ENCODE measurements at regions not wholly inside any gene's neighbourhood (a gene's known extent, or its start where the extent isn't known, plus 50 kb on each side); places are given as distances from the start of the nearest gene placed in this dataset.
"Not testable (repeated sequence)": the region's sequence is repeated elsewhere in the genome, so short reads cannot be mapped to it uniquely, and the experiment has no call there.

GRCh38 chr7:145805496-145805895 is 311.1 kb upstream of the CNTNAP2 start:
- DNase-seq (ENCODE audit: low read depth in 2 of 3, low spot score in 1 of 3), result not testable (repeated sequence)

DNA sequence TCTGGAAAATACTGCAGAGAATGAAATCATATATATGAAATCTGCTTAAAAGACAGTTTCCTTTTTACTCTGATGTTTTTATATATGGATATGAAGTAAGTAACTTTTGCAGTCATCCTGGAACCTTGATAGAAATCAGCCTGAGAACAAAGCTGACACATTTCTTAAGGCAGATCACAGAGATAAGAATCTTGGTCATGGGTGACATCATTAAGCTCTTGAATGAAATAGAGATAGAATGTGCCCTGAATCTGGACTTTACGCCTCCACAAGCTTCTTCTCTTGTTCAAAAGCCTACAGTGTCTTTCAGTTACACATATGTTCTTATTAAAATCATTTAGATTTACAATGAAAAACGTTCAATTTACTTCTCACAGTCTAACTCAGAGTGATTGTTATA is 319.1 kb upstream of the CNTNAP2 start:
- DNase-seq (ENCODE audit: low read depth in 2 of 3, low spot score in 1 of 3), result no peak

GRCh38 chr7:145795132-145795531 is 321.5 kb upstream of the CNTNAP2 start:
- DNase-seq (ENCODE audit: low read depth in 2 of 3, low spot score in 1 of 3), result no peak

GRCh38 chr7:145784809-145785780 is 331.5 kb upstream of the CNTNAP2 start:
- no peak for DNase-seq (ENCODE audit: low read depth in 2 of 3, low spot score in 1 of 3)

DNA sequence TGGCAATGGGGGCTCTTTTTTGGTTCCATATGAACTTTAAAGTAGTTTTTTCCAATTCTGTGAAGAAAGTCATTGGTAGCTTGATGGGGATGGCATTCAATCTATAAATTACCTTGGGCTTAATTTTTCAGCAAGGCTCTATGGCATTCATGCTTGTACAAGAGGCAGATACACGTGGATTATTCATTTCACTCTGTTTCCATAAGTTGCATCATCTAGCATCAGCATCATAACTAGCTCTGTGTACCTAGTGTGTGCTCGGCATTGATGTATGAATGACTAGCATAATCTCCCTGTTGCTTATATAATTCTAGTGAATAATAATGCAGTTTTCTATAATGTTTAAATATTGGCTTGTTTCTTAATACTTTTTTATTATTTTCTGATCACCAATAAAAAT is 335.2 kb upstream of the CNTNAP2 start:
- DNase-seq (ENCODE audit: low read depth in 2 of 3, low spot score in 1 of 3), result not testable (repeated sequence)

- no peak for DNase-seq (ENCODE audit: low read depth in 2 of 3, low spot score in 1 of 3)
Observed at GRCh38 chr7:145779140-145779539, 337.5 kb upstream of the CNTNAP2 start.

DNA sequence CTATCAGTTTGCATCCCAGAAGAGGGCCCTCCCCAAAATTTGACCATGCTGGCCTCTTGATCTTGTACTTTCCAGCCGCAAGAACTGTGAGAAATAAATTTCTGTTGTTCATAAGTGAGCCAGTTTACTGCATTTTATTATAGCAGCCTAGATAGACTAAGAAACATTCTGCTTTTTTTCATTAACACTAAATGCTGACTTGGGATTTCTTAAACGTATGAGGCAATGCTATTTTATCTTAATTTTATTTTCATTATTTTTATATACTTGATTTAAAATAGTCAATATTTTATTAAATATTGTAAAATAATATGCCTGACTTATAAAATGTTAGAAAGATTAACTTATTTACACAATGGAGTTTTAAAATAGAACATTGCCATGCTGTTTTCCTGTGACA is 341.8 kb upstream of the CNTNAP2 start:
- no peak for DNase-seq (ENCODE audit: low read depth in 2 of 3, low spot score in 1 of 3)

DNA sequence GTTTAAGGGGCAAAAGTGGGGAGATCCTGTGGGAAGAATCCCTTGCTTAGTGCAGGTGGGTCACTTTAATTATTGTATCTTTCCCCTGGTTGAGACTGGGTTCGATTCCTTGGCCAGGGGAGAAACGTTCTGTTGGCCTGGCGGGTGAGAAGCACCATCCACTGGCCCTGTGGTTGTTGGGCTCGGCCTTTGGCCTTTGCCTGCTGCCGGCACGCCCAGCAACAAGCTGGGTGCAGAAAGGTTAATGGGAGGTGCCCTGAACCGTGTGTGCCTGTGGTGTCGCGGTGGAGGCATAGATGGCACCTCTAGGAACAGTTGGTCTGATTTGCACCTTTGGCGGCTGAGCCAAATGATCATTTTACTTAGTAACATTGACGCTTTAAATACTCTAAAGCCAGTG is 363.6 kb upstream of the CNTNAP2 start:
- DNase-seq (ENCODE audit: low read depth in 2 of 3, low spot score in 1 of 3), result no peak

- DNase-seq (ENCODE audit: low read depth in 2 of 3, low spot score in 1 of 3), result no peak
Observed at GRCh38 chr7:145737617-145738016, 379.0 kb upstream of the CNTNAP2 start.

DNA sequence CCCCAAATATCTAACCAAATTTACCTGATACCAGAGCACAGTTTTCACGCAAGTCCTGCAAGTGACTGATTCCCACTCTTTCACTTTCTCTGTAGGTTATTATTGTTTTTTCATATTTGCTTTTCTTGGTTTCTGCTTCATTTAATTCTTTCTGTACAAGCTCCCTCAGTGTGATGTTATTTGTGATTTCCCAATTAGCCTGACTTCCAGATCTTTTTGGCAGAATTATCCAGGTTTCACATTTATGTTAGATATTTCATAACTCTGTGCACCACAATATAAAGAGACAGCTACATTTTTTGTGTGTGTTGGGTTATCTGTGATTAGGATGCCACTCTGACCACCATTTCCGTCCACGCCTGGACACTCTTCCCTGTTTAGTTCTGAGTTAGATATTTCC is 381.5 kb upstream of the CNTNAP2 start:
- no peak for DNase-seq (ENCODE audit: low read depth in 2 of 3, low spot score in 1 of 3)

DNA sequence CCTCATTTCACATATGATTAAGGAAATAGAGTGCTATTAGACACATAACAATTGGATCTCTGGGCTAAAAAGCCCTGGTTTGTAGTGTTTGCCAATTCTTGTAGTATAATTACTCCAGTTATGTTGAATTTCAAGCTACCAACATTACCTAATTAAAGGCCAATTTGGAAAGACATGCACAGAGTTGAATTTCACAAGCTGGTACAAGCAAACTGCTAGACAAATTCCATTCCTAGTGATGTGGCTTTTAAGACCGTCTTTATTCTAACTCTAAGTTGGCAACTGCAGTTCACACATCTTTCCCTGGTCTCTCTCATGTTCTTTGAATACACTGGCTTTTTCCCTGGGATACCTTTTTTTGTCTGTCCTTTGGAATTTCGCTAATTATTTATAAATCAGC is 384.1 kb upstream of the CNTNAP2 start:
- no peak for DNase-seq (ENCODE audit: low read depth in 2 of 3, low spot score in 1 of 3)

- DNase-seq (ENCODE audit: low read depth in 2 of 3, low spot score in 1 of 3), result no peak
Observed at GRCh38 chr7:145729691-145730090, 386.9 kb upstream of the CNTNAP2 start.

GRCh38 chr7:145718129-145718528 is 398.5 kb upstream of the CNTNAP2 start:
- no peak for DNase-seq (ENCODE audit: low read depth in 2 of 3, low spot score in 1 of 3)

DNA sequence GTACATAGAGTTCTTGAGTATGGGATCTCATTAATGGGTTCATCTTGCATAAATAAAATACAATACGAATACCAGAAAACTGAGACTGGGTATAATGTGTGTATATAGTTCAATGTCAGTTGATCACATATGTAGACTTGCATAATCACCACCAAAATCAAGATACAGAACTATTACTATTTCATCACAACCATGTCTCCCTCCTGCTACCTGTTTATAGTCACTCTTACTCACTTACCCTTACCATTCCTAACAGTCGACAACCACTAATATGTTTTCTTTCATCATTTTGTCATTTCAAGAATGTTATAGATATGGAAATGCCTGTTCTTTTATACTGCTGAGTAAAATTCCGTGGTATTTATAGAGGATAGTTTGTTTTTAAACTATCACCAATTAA is 416.1 kb upstream of the CNTNAP2 start:
- no peak for DNase-seq (ENCODE audit: low read depth in 2 of 3, low spot score in 1 of 3)

- DNase-seq (ENCODE audit: low read depth in 2 of 3, low spot score in 1 of 3), result no peak
Observed at GRCh38 chr7:145698526-145699262, 417.9 kb upstream of the CNTNAP2 start.

GRCh38 chr7:145697412-145698107 is 419.0 kb upstream of the CNTNAP2 start:
- not testable (repeated sequence) for DNase-seq (ENCODE audit: low read depth in 2 of 3, low spot score in 1 of 3)

- DNase-seq (ENCODE audit: low read depth in 2 of 3, low spot score in 1 of 3), result no peak
Observed at GRCh38 chr7:145696071-145696470, 420.5 kb upstream of the CNTNAP2 start.

- no peak for DNase-seq (ENCODE audit: low read depth in 2 of 3, low spot score in 1 of 3)
Observed at GRCh38 chr7:145692237-145692950, 424.2 kb upstream of the CNTNAP2 start.

DNA sequence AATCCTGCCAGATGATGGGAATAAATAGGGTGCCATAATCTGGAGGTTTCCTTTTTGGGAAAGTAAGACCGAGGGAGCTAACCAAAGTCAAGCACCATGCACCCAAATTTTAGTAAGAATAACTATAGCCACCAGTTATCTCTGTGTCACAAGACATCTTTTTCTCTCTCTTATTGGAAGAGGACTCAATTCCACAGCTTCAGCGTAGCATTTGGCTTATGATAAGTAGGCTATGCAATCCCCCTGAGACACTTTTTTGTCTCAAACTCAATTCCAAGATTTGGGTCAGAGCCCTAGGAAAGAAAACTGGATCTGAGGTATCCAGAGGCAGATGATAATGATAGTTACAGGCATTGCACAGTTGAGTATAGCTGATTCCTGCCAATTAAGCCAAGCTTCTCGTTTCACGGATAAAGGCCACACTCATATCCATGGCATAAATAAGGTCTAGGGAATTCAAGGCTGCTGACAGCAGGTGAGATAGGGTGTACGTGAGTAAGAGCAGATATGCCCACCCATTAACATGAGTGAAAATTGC is 425.2 kb upstream of the CNTNAP2 start:
- DNase-seq (ENCODE audit: low read depth in 2 of 3, low spot score in 1 of 3), result no peak

DNA sequence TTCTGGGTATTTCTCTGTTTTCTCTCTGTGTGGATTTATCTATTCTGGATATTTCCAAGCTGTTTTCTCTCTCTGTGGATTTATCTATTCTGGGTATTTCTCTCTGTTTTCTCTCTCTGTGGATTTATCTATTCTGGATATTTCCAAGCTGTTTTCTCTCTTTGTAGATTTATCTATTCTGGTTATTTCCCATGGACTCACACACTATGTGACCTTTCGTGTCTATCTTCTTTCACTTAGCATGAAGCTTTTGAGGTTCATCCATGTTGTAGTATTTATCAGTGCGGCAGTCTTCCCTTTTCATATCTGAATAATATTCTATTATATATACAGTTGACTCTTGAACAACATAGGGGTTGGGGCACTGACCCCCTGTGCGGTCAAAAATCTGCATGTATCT is 435.0 kb upstream of the CNTNAP2 start:
- DNase-seq (ENCODE audit: low read depth in 2 of 3, low spot score in 1 of 3), result no peak

GRCh38 chr7:145681159-145681558 is 435.4 kb upstream of the CNTNAP2 start:
- no peak for DNase-seq (ENCODE audit: low read depth in 2 of 3, low spot score in 1 of 3)
